Stimulated activated CD8-positive, alpha-beta memory T cell treated with anti-CD3 and anti-CD28 coated beads, Interleukin-12 subunit alpha, Interleukin-12 subunit beta, amount 100 ng/mL, for 1 hour (primary cell): ENCODE measurements at regions not wholly inside any gene's neighbourhood (a gene's known extent, or its start where the extent isn't known, plus 50 kb on each side); places are given as distances from the start of the nearest gene placed in this dataset.
"Not testable (repeated sequence)": the region's sequence is repeated elsewhere in the genome, so short reads cannot be mapped to it uniquely, and the experiment has no call there.

Experiments used
- DNase-seq: peaks from one replicate; pipeline ENCODE4 v3.0.0-alpha.2; 2020; ENCODE audit warnings: low read depth

DNA sequence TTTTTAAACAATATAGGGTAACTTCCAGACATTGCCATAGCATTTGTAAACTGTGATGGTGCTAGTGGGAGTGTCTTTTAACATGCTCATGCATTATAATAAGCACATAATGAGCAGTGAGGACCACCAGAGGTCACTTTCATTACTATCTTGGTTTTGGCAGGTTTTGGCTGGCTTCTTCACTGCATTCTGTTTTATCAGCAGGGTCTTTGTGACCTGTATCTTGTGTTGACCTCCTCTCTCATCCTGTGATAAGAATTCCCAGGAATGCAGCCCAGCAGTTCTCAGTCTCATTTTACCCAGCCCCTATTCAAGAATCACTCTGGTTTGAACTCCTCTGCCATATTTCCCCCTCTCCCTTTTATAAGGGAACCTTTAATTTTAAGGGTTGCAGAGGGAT is 91.3 kb downstream of the ZNF467 start:
- DNase-seq, result no peak

GRCh38 chr7:149681274-149681673 is 92.1 kb downstream of the ZNF467 start:
- DNase-seq, result no peak

GRCh38 chr7:149680331-149681025 is 92.9 kb downstream of the ZNF467 start:
- DNase-seq, result no peak

DNA sequence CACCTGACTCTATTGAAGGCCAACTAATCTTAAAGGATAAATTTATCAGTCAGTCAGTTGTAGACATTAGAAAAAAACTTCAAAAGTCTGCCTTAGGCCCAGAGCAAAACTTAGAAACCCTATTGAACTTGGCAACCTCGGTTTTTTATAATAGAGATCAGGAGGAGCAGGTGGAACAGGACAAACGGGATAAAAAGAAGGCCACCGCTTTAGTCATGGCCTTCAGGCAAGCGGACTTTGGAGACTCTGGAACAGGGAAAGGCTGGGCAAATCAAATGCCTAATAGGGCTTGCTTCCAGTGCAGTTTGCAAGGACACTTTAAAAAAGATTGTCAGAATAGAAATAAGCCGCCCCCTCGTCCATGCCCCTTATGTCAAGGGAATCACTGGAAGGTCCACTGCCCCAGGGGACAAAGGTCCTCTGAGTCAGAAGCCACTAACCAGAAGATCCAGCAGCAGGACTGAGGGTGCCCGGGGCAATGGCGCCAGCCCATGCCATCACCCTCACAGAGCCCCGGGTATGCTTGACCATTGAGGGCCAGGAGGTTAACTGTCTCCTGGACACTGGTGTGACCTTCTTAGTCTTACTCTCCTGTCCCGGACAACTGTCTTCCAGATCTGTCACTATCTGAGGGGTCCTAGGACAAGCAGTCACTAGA is 98.5 kb downstream of the ZNF467 start:
- not testable (repeated sequence) for DNase-seq

GRCh38 chr7:149673006-149673405 is 100.4 kb downstream of the ZNF467 start:
- no peak for DNase-seq

DNA sequence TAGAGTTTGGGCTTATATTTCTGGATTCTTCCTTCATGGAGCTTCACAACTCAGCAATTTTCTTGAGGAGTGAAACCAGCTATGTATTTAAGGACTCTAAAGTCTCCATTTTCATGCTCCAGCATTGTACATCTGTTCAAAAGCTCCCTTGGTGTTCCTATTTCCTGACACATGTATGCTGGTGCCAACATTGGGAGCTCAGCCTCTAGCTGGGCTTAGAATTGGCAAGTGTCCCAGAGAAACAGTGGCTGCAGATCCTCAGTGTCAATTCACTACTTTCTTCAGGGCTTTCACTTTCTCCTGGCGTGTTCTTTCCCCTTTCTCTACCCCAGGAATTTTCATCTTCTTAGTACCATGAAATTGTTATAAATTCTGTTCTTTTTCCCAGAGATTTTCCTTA is 103.1 kb downstream of the ZNF467 start:
- DNase-seq, result no peak

DNA sequence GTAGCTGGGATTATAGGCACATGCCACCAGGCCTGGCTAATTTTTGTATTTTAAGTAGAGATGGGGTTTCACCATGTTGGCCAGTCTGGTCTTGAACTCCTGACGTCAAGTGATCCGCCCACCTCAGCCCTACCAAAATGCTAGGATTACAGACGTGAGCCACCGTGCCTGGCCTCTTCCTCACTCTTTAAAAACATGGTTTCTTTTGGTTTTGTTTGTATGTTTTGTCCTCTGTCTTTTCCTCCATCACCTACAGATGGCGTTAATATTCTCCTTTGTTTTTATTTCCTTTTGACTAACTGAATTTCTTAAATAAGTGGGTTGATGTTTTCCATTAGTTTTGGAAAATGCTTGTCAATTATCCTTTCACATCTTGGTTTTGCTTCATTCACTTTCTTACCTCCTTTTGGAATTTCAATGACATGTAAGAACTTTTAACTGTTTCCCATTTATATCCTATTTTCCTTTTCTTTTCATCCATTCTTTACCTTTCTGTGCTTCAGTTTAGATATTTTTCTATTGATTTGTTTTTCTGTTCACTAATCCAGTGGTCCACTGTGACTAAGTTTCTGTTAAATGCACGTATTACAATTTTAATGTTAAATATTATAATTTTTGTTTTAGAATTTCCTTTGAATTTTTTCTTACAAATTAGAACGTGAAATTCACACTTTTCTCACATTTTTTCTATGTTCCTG is 104.1 kb downstream of the ZNF467 start:
- no peak for DNase-seq

- no peak for DNase-seq
These were observed 106.9 kb downstream of the ZNF467 start for GRCh38 chr7:149666360-149666945.

- DNase-seq, result not testable (repeated sequence)
These were observed 107.8 kb downstream of the ZNF467 start for GRCh38 chr7:149665618-149666017.

DNA sequence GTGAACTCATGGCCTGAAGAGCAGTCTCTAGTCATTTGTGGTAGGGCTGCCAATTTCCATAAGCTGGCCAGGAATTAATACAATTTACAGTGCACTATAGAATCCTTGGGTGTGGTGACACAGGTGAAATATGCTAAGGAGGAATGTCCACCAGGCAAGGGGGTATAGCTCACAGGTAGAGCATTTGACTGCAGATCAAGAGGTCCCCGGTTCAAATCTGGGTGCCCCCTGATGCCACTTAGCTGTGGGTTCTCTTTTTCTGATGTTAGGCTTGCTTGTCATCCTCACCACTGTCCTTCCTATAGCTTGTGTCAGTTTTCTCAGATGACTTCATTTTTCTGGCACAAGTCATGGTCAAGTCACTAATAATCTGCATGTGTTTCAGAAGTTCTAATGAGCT is 108.7 kb downstream of the ZNF467 start:
- DNase-seq, result no peak

DNA sequence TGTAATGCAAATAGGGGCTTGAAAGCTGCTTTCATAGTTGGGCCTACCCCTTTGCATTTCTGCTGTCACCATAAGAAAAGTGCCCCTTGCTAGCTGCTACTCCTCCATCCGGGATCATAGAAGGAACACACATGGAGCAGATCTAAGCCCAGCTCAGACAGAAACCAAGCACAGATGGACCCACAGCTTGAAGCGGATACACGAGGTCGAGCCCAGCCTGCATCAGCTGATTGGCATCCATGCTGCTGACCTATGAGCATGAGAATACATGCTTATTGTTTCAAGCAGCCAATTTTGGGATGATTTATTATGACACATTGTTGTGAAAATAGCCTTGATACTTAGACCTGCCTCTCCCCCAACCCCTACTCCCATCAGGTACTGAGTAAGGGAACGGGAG is 109.2 kb downstream of the ZNF467 start:
- no peak for DNase-seq

- peak; percentile 33 for DNase-seq
These were observed 110.7 kb downstream of the ZNF467 start for GRCh38 chr7:149662591-149663095.

DNA sequence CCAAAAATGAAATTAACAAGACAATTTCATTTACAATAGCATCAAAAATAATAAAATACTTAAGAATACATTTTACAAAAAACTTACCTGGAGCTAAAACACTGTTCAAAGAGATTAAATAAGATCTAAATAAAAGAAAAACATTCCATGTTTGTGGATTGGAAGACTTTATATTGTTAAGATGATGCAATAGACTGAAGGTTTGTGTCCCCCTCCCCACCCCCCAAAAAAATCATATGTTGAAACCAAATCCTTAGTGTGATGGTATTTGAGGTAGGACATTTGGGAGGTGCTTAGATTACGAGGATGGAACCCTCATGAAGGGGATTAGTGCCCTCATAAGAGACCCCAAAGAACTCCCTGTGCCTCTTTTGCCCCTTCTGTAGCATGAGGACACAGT is 117.6 kb downstream of the ZNF467 start:
- no peak for DNase-seq

DNA sequence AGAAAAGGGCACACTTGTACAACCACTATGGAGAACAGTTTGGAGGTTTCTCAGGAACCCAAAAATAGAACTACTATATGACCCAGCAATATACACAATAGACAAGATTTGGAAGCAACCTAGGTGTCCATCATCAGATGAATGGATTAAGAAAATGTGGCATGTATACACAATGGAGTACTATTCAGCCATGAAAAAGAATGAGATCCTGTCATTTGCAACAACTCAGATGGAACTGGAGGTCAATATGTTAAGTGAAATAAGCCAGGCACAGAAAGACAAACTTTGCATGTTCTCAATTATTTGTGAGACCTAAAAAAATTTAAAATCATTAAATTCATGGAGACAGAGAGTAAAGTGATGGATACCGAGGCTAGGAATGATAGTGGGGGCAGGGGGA is 118.8 kb downstream of the ZNF467 start:
- no peak for DNase-seq

GRCh38 chr7:149650190-149650589 is 123.2 kb downstream of the ZNF467 start:
- not testable (repeated sequence) for DNase-seq

GRCh38 chr7:149644754-149645153 is 128.6 kb downstream of the ZNF467 start:
- DNase-seq, result no peak

- no peak for DNase-seq
These were observed 130.8 kb downstream of the ZNF467 start for GRCh38 chr7:149642589-149642988.

- no peak for DNase-seq
These were observed 134.6 kb downstream of the ZNF467 start for GRCh38 chr7:149638566-149639320.

DNA sequence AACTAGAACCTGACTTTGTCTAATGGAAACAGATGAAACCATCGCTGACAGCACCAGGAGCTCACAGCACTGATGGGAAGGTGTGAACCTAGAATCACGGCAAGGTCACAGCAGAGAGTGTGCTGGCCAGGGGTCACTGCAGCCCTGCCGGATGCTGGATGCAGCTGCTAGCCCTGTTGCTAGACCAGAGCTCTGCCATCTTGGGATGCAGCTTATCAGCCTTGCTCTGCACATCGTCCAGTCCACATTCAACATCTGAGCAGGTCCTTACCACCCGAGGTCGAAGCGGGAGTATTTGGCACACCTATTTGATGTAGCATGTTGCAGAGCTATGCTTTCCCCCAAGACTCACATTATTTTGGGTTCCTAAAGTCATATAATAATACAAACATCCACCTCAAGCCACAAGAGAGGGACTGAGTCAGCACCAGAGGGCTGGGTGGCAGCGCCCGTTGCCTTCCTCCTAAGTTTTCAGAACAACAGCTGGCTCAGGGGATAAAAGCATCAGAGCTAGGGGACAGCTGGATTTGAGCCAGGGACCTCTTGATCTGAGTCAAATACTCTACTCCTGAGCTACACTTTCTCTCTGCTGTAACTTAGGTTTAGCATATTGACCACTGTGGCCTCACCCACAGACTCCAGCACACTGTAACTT is 135.3 kb downstream of the ZNF467 start:
- DNase-seq, result no peak

- DNase-seq, result no peak
These were observed 137.6 kb downstream of the ZNF467 start for GRCh38 chr7:149635561-149636329.
